Fibroblast of villous mesenchyme (primary cell): ENCODE measurements at regions not wholly inside any gene's neighbourhood (a gene's known extent, or its start where the extent isn't known, plus 50 kb on each side); places are given as distances from the start of the nearest gene placed in this dataset.

Experiments used
- DNase-seq: peaks from one replicate; pipeline ENCODE4 v3.0.0-alpha.2; 2010; ENCODE audit warnings: low read depth
- H3K4me3 ChIP-seq: 2 replicates; pipeline ENCODE4 v1.5.1; 2011; ENCODE audit warnings: low read depth, mild to moderate bottlenecking, low read length
- TF ChIP-seq, protein P1 (sequence below): IDR thresholded peaks from 2 replicates; pipeline ENCODE4 v1.5.1; 2012; ENCODE audit warnings: low read depth, mild to moderate bottlenecking, low read length; ENCODE audit not compliant: insufficient read depth

DNA sequence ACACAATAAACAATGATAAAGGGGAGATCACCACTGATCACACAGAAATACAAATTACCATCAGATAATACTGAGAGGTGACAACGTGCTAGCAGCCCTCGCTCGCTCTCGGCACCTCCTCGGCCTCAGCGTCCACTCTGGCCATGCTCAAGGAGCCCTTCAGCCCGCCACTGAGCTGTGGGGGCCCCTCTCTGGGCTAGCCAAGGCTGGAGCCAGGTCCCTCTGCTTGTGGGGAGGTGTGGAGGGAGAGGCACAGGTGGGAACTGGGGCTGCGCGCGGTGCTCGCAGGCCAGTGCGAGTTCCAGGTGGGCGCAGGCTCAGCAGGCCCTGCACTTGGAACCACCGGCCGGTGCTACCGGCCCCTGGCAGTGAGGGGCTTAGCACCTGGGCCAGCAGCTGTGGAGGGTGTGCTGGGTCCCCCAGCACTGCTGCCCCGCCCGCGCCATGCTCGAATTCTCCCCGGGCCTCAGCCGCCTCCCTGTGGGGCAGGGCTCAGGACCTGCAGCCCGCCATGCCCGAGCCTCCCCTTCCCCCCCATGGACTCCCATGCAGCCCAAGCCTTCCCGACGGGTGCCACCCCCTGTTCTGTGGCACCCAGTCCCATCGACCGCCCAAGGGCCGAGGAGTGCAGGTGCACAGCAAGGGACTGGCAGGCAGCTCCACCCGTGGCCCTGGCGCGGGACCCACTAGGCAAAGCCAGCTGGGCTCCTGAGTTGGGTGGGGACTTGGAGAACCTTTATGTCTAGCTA lies 340.0 kb upstream of the GULP1 start:
- no peak overlapping the region for H3K4me3 ChIP-seq
- no peak for DNase-seq
- TF ChIP-seq, protein P1, sequence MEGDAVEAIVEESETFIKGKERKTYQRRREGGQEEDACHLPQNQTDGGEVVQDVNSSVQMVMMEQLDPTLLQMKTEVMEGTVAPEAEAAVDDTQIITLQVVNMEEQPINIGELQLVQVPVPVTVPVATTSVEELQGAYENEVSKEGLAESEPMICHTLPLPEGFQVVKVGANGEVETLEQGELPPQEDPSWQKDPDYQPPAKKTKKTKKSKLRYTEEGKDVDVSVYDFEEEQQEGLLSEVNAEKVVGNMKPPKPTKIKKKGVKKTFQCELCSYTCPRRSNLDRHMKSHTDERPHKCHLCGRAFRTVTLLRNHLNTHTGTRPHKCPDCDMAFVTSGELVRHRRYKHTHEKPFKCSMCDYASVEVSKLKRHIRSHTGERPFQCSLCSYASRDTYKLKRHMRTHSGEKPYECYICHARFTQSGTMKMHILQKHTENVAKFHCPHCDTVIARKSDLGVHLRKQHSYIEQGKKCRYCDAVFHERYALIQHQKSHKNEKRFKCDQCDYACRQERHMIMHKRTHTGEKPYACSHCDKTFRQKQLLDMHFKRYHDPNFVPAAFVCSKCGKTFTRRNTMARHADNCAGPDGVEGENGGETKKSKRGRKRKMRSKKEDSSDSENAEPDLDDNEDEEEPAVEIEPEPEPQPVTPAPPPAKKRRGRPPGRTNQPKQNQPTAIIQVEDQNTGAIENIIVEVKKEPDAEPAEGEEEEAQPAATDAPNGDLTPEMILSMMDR, result no peak

DNA sequence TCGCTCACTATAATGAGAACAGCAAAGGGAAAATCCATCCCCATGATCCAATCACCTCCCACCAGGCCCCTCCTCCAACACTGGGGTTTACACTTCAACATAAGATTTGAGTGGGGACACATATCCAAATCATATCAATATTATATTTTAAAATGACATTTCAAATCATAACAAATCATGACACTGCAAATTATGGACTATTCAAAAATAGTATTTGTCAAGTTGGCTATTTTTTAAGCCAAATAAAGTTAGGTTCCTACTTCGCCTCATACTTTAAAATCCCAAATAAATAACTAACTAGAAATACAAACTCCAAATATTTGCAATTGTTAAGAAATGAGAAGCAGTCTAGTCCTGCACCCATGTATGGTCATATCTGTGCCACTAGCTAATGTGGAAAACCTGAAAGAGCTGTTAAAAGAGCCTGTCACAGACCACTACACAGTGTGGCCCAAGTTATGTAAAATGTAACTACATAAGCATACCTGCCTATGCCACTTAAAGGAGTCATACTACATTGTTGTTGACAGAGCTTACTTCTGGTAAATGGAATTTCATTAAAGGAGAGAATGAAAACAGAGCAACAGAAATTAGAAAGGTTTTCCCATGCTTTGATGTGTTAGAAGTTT lies 334.7 kb upstream of the GULP1 start:
- DNase-seq, result no peak
- H3K4me3 ChIP-seq, result no peak overlapping the region
- TF ChIP-seq, protein P1, result no peak

DNA sequence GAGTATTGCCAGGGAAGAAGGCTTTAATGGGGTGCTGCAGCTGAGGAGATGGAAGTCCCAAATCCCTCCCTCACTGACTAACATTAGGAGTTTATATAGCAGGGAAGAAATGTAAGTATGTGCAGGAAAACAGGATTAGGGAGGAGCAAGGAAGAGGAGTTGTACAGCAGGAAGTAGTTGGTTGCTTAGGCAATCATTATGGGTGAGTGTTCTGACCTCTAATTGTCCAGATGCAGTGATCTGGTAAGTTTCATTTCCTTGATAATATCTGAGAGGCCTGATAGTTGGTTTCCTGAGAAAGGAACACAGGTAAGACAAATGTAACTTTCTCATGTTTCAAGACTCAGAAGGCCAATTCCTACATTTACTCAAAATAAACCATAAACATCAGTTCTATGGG lies 331.9 kb upstream of the GULP1 start:
- DNase-seq, result peak; percentile 43
- TF ChIP-seq, protein P1, result no peak

DNA sequence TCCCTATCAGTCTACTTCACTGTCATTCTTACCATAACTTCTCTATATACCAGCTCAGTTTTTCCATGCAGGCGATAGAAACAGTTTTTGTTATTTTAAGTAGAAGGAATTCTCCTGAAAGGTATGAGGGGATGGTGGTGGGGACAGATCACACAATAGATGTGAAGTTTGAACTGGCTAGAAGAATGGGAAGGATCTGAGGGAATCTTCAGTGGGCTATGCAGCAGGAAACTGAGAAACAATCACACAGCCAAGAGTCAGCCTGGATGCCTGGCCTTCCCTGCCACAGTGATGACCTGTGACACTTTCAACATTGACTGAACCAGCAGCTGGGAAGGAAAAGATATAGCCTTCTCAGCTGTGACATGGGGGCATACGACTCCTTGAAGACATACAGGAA lies 329.1 kb upstream of the GULP1 start:
- H3K4me3 ChIP-seq, result no peak overlapping the region
- DNase-seq, result no peak
- TF ChIP-seq, protein P1, result no peak

More for the DNA sequence above, 331.9 kb upstream of the GULP1 start:
- no peak overlapping the region for H3K4me3 ChIP-seq

DNA sequence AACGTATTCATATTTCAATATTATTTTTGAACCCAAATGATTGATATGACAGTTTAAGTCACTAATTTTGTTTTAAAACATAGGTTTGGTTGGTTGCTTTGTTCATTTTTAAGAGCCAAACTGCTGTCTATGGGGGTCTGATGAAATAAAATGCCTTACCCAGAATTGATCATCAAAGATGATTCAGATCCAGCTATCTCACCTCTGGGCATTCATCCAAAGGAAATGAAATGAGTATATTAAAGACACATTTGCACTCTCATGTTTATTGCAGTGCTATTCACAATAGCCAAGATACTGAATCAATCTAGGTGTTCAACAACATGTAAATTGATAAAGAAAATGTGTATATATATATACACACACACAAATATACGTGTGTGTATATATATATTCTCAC lies 326.9 kb upstream of the GULP1 start:
- TF ChIP-seq, protein P1, result no peak
- no peak for DNase-seq
- no peak overlapping the region for H3K4me3 ChIP-seq

DNA sequence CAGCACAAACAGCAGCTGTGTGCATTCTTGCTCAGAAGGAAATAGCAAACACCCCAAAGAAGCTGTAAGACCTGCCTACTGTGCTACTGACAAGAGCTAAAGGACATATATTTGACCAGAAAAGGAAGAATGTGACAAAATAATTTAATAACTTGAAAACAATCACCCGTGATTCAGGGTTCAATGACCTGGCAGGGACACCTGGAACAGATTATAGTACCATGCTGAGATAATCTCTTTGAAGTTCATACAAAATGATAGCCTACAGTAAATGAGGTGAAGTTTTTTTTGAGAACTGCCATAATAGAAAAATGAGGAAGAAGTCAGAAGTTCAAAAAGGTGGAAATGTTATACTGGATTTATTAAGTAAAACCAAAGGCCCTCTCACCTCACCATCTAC lies 324.8 kb upstream of the GULP1 start:
- DNase-seq, result no peak
- TF ChIP-seq, protein P1, result no peak

More for the DNA sequence above, 324.8 kb upstream of the GULP1 start:
- no peak overlapping the region for H3K4me3 ChIP-seq
